HEK293 (cell line): ENCODE measurements at regions not wholly inside any gene's neighbourhood (a gene's known extent, or its start where the extent isn't known, plus 50 kb on each side); places are given as distances from the start of the nearest gene placed in this dataset.

Source experiments
- CTCF ChIA-PET: fragments of 350-600 bp; formaldehyde crosslinking; extraction: SDS; loops from one replicate; lab custom pipeline; 2021; ENCODE audit warnings: antibody characterized with exemption; lab: Yijun Ruan, JAX
- POLR2A ChIA-PET: fragments of 300-600 bp; formaldehyde crosslinking; extraction: SDS; loops from one replicate; lab custom pipeline; 2020; ENCODE audit warnings: antibody characterized with exemption, inconsistent platforms; lab: Yijun Ruan, JAX
- H3K27ac ChIP-seq: fragments of 200-500 bp; sonication (Bioruptor generic); 2 replicates; pipeline ENCODE4 v1.5.1; 2014; ENCODE audit warnings: low read depth, low read length, control low read depth, inconsistent platforms; ENCODE audit errors: extremely low read depth
- H3K36me3 ChIP-seq, 2 experiments: fragments of 200-500 bp in 1 of 2; sonication (Bioruptor generic) in 1 of 2; 1 replicate in 1 of 2; 2 replicates in 1 of 2; pipeline ENCODE4 v1.5.1; 2014 to 2017; ENCODE audit warnings: inconsistent platforms in 2 of 2, low read length in 2 of 2; ENCODE audit not compliant: control insufficient read depth in 2 of 2, insufficient read depth in 1 of 2
- H3K4me1 ChIP-seq: fragments of 200-500 bp; sonication (Bioruptor generic); 2 replicates; pipeline ENCODE4 v1.5.1; 2014; ENCODE audit warnings: mild to moderate bottlenecking, low read length, inconsistent platforms; ENCODE audit not compliant: control insufficient read depth, insufficient read depth
- H3K4me3 ChIP-seq: 2 replicates; pipeline ENCODE4 v1.5.1; 2011; ENCODE audit warnings: low read depth, mild to moderate bottlenecking, control low read depth, low read length, moderate library complexity
- H3K9me3 ChIP-seq: fragments of 200-500 bp; sonication (Bioruptor generic); 2 replicates; pipeline ENCODE4 v1.5.1; 2014; ENCODE audit warnings: low read depth, low read length, inconsistent platforms; ENCODE audit not compliant: control insufficient read depth, insufficient read depth
- FEZF1 ChIP-seq: fragments of 450-650 bp; formaldehyde crosslinking; IDR thresholded peaks from 2 replicates; pipeline ENCODE4 v1.5.1; 2016; ENCODE audit warnings: missing biosample characterization, missing genetic modification characterization
- GLIS2 ChIP-seq: fragments of 450-650 bp; formaldehyde crosslinking; IDR thresholded peaks from 2 replicates; pipeline ENCODE4 v1.5.1; 2016; ENCODE audit warnings: missing biosample characterization, missing genetic modification characterization
- HOXD13 ChIP-seq: sonication (generic); formaldehyde crosslinking; IDR thresholded peaks from 2 replicates; pipeline ENCODE4 v1.8.0; 2022; ENCODE audit warnings: missing genetic modification reagents, borderline replicate concordance
- INSM2 ChIP-seq: fragments of 450-650 bp; formaldehyde crosslinking; IDR thresholded peaks from 2 replicates; pipeline ENCODE4 v1.5.1; 2016; ENCODE audit warnings: missing biosample characterization, missing genetic modification characterization
- MZF1 ChIP-seq: fragments of 450-650 bp; formaldehyde crosslinking; IDR thresholded peaks from 2 replicates; pipeline ENCODE4 v1.5.1; 2017; ENCODE audit warnings: missing biosample characterization, missing genetic modification characterization, borderline replicate concordance
- PRDM1 ChIP-seq: fragments of 450-650 bp; formaldehyde crosslinking; IDR thresholded peaks from 2 replicates; pipeline ENCODE4; 2016; ENCODE audit warnings: missing biosample characterization, missing genetic modification characterization
- SP3 ChIP-seq: fragments of 450-650 bp; formaldehyde crosslinking; IDR thresholded peaks from 2 replicates; pipeline ENCODE4 v1.5.1; 2016; ENCODE audit warnings: missing biosample characterization, missing genetic modification characterization
- TRIM28 ChIP-seq: IDR thresholded peaks from 2 replicates; pipeline ENCODE4 v1.6.1; 2011; ENCODE audit warnings: low read length, control low read depth, borderline replicate concordance
- YY2 ChIP-seq: fragments of 450-650 bp; formaldehyde crosslinking; IDR thresholded peaks from 2 replicates; pipeline ENCODE4 v1.5.1; 2016; ENCODE audit warnings: missing biosample characterization, missing genetic modification characterization
- ZNF132 ChIP-seq: fragments of 450-650 bp; formaldehyde crosslinking; IDR thresholded peaks from 2 replicates; pipeline ENCODE4 v1.5.1; 2017; ENCODE audit warnings: missing biosample characterization, missing genetic modification characterization, borderline replicate concordance
- ZNF138 ChIP-seq: fragments of 450-650 bp; formaldehyde crosslinking; IDR thresholded peaks from 2 replicates; pipeline ENCODE4 v1.5.1; 2016; ENCODE audit warnings: missing biosample characterization, missing genetic modification characterization, borderline replicate concordance
- ZNF16 ChIP-seq: fragments of 450-650 bp; formaldehyde crosslinking; IDR thresholded peaks from 2 replicates; pipeline ENCODE4 v1.5.1; 2016; ENCODE audit warnings: low read depth, missing biosample characterization, missing genetic modification characterization
- ZNF341 ChIP-seq: fragments of 450-650 bp; formaldehyde crosslinking; IDR thresholded peaks from 2 replicates; pipeline ENCODE4; 2016; ENCODE audit warnings: low read depth, missing biosample characterization, missing genetic modification characterization
- ZNF350 ChIP-seq: fragments of 450-650 bp; formaldehyde crosslinking; IDR thresholded peaks from 2 replicates; pipeline ENCODE4 v1.5.0; 2017; ENCODE audit warnings: missing biosample characterization, mild to moderate bottlenecking, missing genetic modification characterization
- ZNF354C ChIP-seq: fragments of 450-650 bp; formaldehyde crosslinking; IDR thresholded peaks from 2 replicates; pipeline ENCODE4 v1.5.1; 2016; ENCODE audit warnings: missing biosample characterization, missing genetic modification characterization, low read depth, borderline replicate concordance
- ZNF521 ChIP-seq: fragments of 450-650 bp; formaldehyde crosslinking; IDR thresholded peaks from 2 replicates; pipeline ENCODE4 v1.5.1; 2017; ENCODE audit warnings: missing biosample characterization, mild to moderate bottlenecking, missing genetic modification characterization
- ZNF664 ChIP-seq: fragments of 450-650 bp; formaldehyde crosslinking; IDR thresholded peaks from 2 replicates; pipeline ENCODE4 v1.5.1; 2016; ENCODE audit warnings: missing biosample characterization, missing genetic modification characterization
- ZNF776 ChIP-seq: fragments of 450-650 bp; formaldehyde crosslinking; IDR thresholded peaks from 2 replicates; pipeline ENCODE4 v1.5.0; 2017; ENCODE audit warnings: missing biosample characterization, missing genetic modification characterization, borderline replicate concordance
- ZNF843 ChIP-seq: fragments of 450-650 bp; formaldehyde crosslinking; IDR thresholded peaks from 2 replicates; pipeline ENCODE4 v1.5.1; 2016; ENCODE audit warnings: missing biosample characterization, missing genetic modification characterization
- ZSCAN23 ChIP-seq: fragments of 450-650 bp; formaldehyde crosslinking; IDR thresholded peaks from 2 replicates; pipeline ENCODE4 v1.5.1; 2016; ENCODE audit warnings: missing biosample characterization, missing genetic modification characterization
- TF ChIP-seq, protein P1 (sequence below): fragments of 450-650 bp; formaldehyde crosslinking; IDR thresholded peaks from 2 replicates; pipeline ENCODE4 v1.5.1; 2016; ENCODE audit warnings: missing biosample characterization, missing genetic modification characterization
- TF ChIP-seq, protein P2 (sequence below): fragments of 450-650 bp; formaldehyde crosslinking; IDR thresholded peaks from 2 replicates; pipeline ENCODE4 v1.5.1; 2016; ENCODE audit warnings: missing biosample characterization, missing genetic modification characterization, borderline replicate concordance

GRCh38 chr2:156896294-156896693, 361.2 kb upstream of the GALNT5 start (continued):
- no peak for TF ChIP-seq ZNF350 (tag by site-specific recombination)
- TF ChIP-seq ZNF843 (tag by site-specific recombination), result no peak
- no peak for TF ChIP-seq GLIS2 (tag by site-specific recombination)
- no peak for TF ChIP-seq ZNF521 (tag by site-specific recombination)
- no peak for TF ChIP-seq ZNF354C
- no peak for TF ChIP-seq ZNF138
- no peak for TF ChIP-seq YY2 (tag by site-specific recombination)
- no peak for TF ChIP-seq PRDM1

DNA sequence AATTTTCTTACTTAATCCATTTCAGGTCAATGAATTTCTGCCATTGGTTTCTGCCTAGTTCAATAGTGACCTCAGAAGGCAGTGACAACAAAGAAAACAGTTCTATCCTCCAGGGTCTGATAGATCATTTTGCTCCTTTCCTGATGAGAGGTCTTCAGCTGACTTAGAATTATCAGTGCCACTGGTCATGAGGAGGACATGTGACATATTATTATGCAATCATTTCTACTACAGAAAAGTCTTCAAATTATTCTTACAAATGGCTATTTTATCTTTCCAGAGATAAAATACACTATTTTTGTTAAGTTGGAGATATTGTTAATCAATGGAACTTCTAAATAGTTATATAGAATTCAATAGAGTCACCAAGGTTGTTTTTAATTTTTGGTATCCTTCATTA, 360.0 kb upstream of the GALNT5 start:
- TF ChIP-seq INSM2 (tag by site-specific recombination) (no peak), ZSCAN23 (tag by site-specific recombination) (no peak), ZNF664 (no peak), HOXD13 (CRISPR knock-in tag) (no peak), SP3 (tag by site-specific recombination) (no peak), ZNF132 (tag by site-specific recombination) (no peak)
- TF ChIP-seq, protein P1, sequence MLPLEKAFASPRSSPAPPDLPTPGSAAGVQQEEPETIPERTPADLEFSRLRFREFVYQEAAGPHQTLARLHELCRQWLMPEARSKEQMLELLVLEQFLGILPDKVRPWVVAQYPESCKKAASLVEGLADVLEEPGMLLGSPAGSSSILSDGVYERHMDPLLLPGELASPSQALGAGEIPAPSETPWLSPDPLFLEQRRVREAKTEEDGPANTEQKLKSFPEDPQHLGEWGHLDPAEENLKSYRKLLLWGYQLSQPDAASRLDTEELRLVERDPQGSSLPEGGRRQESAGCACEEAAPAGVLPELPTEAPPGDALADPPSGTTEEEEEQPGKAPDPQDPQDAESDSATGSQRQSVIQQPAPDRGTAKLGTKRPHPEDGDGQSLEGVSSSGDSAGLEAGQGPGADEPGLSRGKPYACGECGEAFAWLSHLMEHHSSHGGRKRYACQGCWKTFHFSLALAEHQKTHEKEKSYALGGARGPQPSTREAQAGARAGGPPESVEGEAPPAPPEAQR (tag by site-specific recombination), result no peak
- Histone ChIP-seq H3K4me1 (no peaks in the 10 kb centered on the region), H3K36me3 (no peaks in the 10 kb centered on the region), H3K27ac (no peak overlapping the region), H3K4me3 (no peak overlapping the region), H3K9me3 (no peaks in the 10 kb centered on the region)
- CTCF ChIA-PET, result interaction anchor here (0.6 to 0.7 kb wide), 2 partner anchors 236 to 409 kb away, joined by 3 read pairs; no protein-coding TSS in a partner anchor
- POLR2A ChIA-PET, result no interaction called here

- Histone ChIP-seq H3K9me3 (no peaks in the 10 kb centered on the region), H3K4me1 (no peaks in the 10 kb centered on the region), H3K36me3 (no peaks in the 10 kb centered on the region), H3K27ac (no peak overlapping the region)
- TF ChIP-seq HOXD13 (CRISPR knock-in tag), result no peak
- TF ChIP-seq FEZF1 (tag by site-specific recombination), result no peak
- no peak for TF ChIP-seq ZNF341 (tag by site-specific recombination)
- TF ChIP-seq, protein P2, sequence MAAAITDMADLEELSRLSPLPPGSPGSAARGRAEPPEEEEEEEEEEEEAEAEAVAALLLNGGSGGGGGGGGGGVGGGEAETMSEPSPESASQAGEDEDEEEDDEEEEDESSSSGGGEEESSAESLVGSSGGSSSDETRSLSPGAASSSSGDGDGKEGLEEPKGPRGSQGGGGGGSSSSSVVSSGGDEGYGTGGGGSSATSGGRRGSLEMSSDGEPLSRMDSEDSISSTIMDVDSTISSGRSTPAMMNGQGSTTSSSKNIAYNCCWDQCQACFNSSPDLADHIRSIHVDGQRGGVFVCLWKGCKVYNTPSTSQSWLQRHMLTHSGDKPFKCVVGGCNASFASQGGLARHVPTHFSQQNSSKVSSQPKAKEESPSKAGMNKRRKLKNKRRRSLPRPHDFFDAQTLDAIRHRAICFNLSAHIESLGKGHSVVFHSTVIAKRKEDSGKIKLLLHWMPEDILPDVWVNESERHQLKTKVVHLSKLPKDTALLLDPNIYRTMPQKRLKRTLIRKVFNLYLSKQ, result no peak
- TF ChIP-seq TRIM28, result no peak
- no peak for TF ChIP-seq MZF1 (tag by site-specific recombination)
- no peak for TF ChIP-seq ZNF16 (tag by site-specific recombination)
- no peak for TF ChIP-seq ZNF776
- TF ChIP-seq, all 188 proteins: peak for 0
- H3K4me3 ChIP-seq, result no peak overlapping the region
- ChIA-PET CTCF (interaction anchor here (0.6 kb wide), 1 partner anchor 320 kb away, joined by 3 read pairs; no protein-coding TSS in a partner anchor), POLR2A (no interaction called here)
These were observed 356.0 kb upstream of the GALNT5 start for GRCh38 chr2:156901373-156902031.
